GM19238 (cell line): ENCODE measurements at regions not wholly inside any gene's neighbourhood (a gene's known extent, or its start where the extent isn't known, plus 50 kb on each side); places are given as distances from the start of the nearest gene placed in this dataset.
"Not testable (repeated sequence)": the region's sequence is repeated elsewhere in the genome, so short reads cannot be mapped to it uniquely, and the experiment has no call there.

Experiments
- DNase-seq: peaks from one replicate; pipeline ENCODE4 v3.0.0; 2011; ENCODE audit warnings: low spot score; ENCODE audit not compliant: insufficient read length

DNA sequence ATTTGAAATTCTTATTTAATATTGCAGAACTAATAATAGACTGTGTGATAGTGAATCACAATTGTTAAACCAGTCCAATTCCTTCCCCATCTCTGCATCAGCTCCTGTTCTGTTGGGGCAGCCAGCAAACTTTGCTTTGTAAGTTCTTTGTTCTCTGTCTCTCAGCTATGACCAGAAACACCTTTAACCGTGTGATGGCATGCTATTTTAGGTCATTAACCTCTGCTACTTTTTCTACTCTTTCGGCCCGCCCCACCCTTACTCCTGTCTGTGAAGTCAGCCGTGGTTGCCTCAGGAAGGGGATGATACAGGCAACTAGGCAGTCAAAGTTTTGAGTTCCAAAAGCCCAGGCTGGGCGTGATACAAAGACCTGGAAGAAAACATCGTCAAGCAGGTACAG, 51.3 kb upstream of the EGFL6 start:
- DNase-seq, result no peak

DNA sequence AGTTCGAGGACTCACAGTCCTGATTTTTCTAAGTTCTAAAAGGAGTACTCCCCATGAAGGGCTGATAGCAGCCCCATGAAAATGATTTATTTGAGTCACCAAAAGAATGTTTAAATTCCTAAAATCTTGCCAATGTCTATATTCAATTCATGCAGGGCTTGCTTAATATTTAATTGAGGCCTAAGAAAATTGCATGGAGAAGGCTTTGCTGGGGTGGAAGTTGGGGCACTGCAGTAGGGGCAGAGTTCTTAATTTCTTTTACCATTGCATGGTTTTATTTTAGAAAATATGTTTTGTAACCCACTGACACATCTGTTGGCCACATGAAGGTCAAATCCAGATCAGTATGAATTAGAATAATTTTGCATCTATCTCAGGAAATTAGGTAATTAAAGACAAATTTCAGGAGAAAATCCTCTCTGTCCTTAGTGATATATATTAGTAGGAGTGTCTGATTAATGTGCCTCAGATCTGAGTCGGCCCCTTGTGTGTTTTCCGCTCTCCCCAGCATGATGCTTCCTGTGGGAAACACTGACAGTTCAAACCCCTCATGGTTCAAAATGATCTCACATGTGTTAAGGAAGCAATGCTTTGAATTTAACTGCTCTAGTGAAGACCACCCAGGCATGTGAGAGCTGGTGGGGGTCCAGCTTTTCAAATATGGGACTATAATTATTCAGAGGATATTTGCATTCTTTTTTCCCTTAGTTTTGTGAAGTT, 54.0 kb upstream of the EGFL6 start:
- DNase-seq, result no peak

DNA sequence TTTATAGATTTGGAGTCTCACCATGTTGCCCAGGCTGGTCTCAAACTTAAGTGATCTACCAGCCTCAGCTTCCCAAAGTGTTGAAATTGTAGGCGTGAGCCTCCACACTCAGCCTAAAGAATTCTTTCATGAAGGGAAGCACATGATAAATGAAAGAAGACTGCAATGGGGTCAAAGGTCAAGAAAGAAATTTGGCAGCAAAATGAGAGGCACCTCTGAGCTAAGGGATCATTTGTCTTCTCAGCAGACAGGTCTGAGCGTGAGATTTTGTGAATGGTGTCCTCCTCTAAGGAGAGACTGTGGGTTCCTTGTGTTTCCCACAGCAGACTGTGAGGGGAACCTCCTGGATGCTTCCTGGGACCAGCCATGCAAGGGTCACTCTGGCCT, 57.5 kb upstream of the EGFL6 start:
- no peak for DNase-seq

DNA sequence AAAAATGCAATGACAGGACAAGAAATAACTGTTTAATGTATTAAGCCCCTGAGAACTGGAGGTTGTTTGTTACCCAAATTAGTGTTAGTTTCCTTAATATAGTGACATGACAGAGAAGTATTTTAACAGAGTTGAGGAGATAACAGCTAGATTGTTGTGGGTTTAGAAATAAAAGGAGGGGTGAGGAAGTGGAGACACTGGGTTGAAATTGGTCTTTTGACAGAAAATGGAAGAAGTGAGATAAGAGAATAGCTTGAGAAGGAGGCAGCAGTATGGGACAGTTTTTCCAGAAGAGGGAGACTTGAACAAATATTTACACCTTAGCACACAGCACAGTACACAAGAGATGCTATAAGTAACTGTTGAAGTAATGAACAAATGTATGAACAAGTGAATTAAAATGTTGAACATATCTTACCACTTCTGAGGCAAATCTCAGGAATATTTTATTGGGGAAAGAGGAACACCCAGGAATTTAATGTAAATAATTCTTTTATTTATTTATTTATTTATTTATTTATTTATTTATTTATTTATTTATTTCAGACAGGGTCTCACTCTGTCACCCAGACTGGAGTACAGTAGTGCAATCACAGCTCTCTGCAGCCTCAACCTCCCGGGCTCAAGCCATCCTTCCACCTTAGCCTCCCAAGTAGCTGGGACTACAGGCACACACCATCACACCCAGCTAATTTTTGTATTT, 58.0 kb upstream of the EGFL6 start:
- DNase-seq, result no peak

DNA sequence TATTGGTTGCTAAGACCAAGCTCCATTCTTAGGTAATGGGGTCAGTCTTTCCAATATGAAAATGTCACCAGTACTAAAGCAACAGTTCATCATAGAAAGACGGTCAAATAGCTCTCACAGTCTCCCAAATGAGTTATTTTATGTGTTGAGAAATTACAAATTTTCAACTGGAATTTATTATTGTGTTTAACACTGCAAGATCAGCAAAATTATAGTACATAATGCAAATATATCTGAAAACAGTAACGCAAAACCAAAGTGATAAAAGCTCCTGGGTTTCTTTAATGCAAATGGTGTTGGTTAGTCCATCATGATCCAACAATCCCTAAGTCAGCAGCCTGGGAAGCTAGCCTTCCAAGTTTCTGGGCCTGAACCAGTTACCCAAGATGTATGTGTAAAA, 61.5 kb upstream of the EGFL6 start:
- no peak for DNase-seq

DNA sequence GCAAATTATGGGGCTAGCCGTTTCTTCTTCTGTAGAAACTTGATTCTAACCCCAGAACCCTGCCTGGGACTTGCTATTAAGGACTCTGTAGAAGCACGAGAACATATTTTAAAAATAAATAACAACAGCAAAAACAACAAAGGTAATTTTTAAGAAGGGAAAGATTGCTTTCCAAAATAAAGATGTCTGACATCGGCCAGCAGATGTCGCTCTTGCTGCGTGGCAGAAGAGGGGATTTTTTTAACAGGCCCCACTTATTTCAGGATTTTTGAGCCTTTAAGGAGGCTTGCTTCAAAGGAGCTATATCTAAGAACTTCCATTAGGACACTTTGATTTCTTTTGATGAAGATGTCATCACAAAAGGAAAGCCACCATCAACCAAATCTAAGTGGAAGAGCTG, 62.8 kb upstream of the EGFL6 start:
- peak; percentile 32 for DNase-seq

DNA sequence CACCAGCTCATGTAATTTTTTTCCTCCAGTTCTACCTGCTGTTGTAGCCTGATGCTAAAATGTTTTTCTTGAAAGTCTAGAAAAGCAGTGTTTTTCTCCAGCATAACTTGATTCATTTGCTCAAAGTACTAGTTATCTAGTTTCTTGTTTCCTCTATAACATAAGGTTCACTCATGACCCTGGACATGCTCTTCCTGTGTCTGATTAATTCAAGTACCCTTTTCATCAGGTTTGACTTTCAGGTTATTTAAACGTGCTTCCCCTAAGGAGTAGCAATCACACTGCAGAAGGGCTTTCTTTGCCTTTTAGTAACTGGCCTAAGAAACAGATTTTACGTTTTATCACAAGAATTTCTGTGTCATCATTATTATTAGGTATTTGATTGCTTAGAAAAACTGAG, 66.8 kb upstream of the EGFL6 start:
- no peak for DNase-seq

DNA sequence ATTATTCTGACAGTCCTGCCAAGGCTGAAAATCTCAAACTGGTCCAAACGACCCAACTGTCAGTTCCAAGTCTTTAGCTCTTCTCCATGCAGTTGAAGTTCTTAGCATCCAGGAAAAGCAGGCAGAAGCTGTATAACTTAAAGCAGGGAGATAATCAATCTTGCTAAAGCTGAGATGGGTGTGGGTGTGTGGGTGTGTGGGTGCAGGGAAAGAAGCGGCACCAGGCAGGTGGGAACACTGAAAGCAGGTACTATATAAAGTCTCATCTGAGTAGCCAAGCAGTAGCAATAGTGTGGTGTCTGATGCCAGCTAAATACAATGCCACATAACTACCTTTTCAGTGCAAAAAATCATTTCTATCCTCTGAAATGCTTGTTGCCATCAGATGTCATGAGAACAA, 69.7 kb upstream of the EGFL6 start:
- DNase-seq, result no peak

DNA sequence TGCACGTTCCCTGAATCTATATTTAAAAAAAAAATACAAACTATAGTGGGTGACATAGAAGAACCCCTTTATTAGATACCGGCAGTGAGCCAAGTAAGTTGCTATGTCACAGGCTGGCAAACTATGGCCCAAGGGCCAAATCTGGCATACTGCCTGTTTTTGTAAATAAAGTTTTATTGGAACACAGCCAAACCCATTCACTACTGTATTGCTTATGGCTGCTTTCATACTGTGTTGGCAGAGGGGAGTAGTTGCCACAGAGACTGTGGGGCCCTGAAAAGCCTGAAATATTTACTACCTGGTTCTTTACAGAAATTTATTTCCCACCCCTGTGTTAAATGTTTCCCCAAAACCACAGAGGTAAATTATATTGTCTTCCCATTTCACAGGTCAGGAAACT, 71.2 kb upstream of the EGFL6 start:
- DNase-seq, result no peak

DNA sequence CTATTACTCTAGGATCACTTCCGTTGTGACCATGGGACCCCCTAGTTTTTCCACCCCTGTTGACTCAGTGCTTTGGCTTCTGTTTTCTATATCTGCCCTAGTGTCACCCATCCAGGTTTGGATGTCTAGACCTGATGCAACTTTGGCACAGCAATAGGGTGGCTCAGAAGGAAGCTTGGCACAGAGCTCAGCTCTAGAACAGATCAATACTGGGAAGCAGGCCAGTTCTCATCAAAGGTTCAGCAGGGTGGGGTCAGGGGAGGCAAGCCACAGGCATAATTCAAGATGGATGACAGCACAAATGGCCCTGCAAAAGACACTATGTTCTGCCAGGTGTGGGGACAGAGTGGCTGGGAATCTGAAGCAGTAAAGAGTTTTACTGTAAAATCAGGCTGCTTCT, 74.2 kb upstream of the EGFL6 start:
- DNase-seq, result no peak

DNA sequence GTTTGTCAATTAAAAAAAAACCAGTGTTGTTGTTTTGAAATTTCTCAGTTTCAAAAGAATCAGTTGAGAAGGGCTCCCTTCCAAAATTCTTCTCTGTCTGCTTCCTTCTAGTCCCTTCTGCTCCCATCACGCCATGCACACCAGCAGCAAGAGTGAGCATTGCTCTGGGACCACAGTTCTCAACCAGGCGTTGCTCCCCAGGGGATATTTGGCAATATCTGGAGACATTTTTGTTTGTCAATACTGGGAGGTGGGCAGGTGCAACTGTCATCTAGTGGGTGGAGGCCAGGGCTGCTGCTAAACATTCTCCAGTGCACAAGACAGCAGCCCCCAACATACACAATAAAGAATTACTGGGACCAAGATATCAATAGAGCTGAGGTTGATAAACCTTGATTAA, 74.8 kb upstream of the EGFL6 start:
- no peak for DNase-seq

DNA sequence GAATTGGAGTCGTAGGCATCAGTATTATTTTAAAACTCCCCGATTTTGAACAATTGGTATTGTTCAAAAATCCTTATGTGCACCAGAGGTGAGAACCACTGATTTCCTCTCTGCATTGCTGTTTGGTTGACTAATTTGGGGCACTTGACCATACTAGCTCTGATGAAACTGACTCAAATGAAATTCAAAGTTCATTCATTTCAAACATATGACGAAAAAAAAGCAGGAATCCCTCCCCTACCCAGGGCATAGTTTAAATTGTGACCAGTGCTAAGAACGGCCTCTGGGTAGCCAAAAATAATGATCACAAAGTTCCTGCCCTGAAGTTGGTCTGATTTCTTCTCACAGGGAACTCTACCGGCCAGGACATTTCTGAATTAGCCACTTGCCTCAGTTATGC, 75.7 kb upstream of the EGFL6 start:
- DNase-seq, result no peak

DNA sequence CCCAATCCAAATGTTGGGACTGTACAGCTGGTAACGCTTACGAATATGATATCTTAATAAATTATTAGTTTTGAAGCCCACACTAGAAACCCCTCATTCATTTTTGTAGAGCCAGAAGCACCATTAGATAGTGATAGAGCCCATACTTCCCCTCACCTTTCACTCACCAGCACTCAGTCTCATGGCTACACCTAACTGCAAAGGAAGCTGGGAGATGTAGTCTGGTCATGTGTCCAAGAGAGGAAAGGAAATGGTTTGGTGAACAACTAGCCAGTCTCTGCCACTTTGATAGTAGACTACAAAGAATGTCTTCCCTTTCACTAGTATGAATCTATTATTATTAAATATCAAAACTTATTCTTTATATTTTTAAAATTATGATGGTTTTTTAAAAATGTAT, 77.1 kb upstream of the EGFL6 start:
- DNase-seq, result no peak

DNA sequence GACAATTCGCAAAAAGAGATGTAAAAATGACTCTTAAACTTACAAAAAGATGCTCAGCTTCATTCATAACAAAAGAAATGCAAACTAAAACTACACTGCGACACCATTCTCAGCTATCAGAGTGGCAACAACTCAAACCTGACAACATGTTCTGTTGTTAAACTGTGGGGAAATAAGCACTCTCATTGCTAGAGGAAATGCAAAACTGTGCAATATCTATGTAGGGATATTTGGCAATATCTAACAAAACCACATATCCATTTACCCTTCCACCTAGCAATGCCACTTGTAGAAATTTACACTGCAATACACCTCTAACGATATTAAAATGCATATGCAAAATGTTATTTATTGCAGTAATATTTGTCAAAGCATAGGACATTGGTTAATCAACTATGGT, 78.3 kb upstream of the EGFL6 start:
- DNase-seq, result no peak

DNA sequence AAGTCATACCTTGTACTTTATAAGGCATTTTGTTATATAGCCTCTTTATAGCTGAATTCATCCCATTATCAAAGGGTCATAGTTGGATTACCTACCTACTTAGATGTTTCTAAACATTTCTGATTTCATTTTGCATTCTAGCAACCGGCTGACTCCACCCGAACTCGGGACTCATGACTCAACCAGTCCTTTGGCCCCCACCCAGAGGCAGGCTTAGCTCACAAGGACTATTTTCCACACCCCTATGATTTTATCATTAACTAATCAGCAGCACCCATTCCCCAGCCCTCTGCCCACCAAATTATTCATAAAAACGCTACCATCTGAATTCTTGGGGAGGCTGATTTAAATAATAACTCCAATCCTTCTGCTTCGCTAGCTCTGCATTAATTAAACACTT, 79.9 kb upstream of the EGFL6 start:
- no peak for DNase-seq

DNA sequence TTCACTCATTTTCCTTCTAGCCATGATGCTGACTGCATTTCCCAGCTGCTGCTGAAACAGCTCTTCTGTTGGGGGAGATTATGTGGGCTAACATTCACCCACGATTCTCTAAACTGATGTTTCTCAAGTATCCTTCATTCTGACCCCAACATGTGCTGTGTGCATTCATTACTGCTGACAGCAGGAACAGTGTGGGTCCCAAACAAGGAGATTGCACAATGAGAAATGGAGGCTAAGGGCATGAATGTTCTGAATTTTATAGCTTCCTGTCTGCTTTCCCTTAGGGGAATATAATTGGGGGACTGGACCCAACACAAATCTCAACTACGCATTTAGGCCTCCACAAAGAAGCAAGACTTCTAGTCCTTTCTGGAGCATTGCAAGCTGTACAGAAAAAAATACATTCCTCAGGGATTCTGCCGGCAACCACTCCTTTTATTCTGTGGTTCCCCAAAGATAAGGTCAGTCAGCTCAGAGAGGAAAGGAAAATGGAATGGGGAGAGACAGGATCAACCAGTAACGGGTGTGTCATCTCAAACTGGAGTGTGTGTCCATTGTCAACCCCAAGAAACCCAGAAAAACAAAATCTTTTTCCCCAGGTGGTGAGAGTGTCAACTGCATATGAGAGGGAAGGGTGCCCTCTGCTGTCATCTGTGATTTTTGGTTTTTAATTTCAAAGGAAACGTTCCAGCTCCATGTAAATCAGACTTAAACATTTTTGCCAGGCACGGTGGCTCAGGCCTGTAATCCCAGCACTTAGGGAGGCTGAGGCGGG, 81.5 kb upstream of the EGFL6 start:
- peak; percentile 49 for DNase-seq

DNA sequence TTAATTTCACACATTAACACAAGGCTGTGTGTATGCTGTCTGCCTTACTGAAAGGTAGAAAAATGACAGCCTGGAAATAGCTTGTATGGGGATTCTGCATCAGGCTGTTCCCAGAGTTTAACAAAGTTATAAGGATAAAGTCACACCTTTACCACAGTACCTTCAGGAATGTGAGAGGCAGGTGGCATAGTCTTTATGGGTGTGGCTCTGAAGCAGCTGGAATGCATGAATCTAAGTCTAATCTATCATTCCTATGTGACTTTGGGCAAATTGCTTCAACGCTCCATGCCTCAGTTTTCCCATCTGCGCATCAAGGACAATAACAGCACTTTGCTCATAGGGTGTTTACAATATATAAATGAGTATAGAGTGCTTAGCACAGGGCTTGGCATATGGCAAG, 84.2 kb upstream of the EGFL6 start:
- no peak for DNase-seq

DNA sequence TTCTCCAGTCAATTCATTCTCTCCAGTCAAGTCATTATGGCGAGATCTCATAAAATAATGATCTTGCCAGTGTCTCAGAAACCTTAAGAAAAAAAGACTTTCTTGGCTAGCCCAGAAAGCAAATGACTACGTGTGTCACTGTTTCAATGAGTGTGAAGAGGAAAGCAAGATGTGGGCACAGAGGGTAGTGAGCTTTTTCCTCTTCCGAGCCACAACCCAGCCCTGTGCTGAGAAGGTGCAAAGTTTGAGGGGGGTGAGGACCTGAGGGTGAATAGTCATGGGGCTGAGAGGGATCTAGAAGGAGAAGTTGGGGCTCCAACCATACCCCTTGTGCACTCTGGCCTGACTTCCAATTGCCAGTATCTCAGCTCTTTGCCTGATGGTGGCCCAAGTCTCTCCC, 85.6 kb upstream of the EGFL6 start:
- no peak for DNase-seq

DNA sequence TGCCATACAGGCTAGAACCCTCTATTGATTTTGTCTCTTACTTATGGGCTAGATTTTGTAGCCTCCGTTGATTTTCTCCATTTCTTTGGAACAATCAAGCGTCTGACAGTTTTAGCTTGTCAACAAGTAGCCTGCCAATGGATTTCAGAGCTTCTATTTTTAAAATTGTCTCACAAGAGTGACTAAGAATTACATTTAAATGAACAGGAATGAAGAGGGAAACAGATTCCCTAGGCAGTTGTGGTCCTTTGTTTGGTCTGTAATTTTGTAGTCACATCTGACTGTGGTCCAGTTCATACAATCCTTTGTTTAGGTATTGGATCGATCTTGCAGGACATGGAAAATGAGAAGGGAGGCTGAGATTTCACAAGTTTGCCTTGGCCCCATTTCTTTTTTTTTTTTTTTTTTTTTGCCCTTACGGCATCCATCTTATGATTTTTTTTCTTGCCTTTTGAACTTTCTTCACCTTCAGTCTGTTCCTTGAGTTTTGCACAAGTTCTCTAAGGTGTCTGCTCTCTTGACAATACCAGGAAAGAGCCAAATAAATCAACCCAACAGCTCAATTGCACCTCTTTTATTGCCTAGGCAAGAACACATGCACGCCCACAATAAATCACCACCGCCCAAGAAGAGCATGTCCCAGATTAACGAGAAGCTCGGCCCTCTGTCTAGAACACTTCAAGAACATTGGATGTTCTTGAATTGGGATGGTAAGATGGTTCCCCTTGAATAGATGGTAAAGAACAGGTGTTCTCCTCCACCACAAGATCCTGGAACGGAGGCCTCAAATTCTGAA, 86.5 kb upstream of the EGFL6 start:
- no peak for DNase-seq

DNA sequence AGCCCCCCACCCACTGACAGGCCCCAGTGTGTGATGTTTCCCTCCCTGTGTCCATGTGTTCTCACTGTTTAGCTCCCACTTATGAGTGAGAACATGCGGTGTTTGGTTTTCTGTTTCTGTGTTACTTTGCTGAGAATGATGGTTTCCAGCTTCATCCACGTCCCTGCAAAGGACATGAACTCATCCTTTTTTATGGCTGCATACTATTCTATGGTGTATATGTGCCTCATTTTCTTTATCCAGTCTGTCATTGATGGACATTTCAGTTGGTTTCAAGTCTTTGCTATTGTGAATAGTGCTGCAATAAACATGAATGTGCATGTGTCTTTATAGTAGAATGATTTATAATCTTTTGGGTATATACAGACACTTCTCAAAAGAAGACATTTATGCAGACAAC, 88.6 kb upstream of the EGFL6 start:
- DNase-seq, result not testable (repeated sequence)

DNA sequence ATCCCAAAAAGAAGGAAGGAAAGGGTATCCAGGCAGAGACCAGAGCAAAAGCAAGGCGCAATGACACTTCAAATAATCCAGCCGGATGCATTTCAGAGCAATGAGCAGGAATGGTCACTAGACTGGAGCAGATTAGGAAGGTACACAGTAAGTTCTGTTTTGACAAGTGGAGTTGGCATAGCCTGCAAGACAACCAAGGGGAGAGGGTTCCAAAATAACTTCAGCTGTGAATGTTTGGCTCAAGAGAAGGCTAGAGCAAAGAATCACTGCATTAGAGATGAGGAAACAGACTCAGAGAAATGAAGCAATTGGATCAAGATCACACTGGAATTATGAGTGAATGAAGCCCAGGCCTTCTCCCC, 90.0 kb upstream of the EGFL6 start:
- no peak for DNase-seq
